ENCODE measurements at regions not wholly inside any gene's neighbourhood (a gene's known extent, or its start where the extent isn't known, plus 50 kb on each side); places are given as distances from the start of the nearest gene placed in this dataset.

GRCh38 chr13:61500176-61500575, 84.5 kb upstream of the PCDH20 start:
- no peak for TF ChIP-seq CTCF (IDR thresholded peaks at IDR 0.05; ENCODE audit: low read depth, low read length)
- no peak for TF ChIP-seq EZH2phosphoT487 (IDR thresholded peaks at IDR 0.05; ENCODE audit: low read depth)
